ENCODE measurements at regions not wholly inside any gene's neighbourhood (a gene's known extent, or its start where the extent isn't known, plus 50 kb on each side); places are given as distances from the start of the nearest gene placed in this dataset.
"Not testable (repeated sequence)": the region's sequence is repeated elsewhere in the genome, so short reads cannot be mapped to it uniquely, and the experiment has no call there.

- Histone ChIP-seq H3K27me3 (no peaks in the 10 kb centered on the region), H3K4me3 (no peak overlapping the region), H3K36me3 (no peaks in the 10 kb centered on the region), H3K4me1 (ENCODE audit: low read depth) (no peaks in the 10 kb centered on the region), H3K9me3 (ENCODE audit: low read depth) (no peaks in the 10 kb centered on the region), H3K27ac (no peak overlapping the region)
- TF ChIP-seq CTCF (IDR thresholded peaks at IDR 0.05; ENCODE audit: low read depth, low read length), result no peak
- DNase-seq (ENCODE audit: low read depth in 1 of 2, low spot score in 1 of 2), result peak in 1 of 2 donors; percentile 1
Observed at GRCh38 chr7:12025246-12025645, 185.8 kb upstream of the TMEM106B start.

- DNase-seq (ENCODE audit: low read depth in 1 of 2, low spot score in 1 of 2), result peak in 1 of 2 donors; percentile 34
- H3K27me3 ChIP-seq, result no peaks in the 10 kb centered on the region
- no peaks in the 10 kb centered on the region for H3K9me3 ChIP-seq (ENCODE audit: low read depth)
- H3K36me3 ChIP-seq, result no peaks in the 10 kb centered on the region
- H3K4me1 ChIP-seq (ENCODE audit: low read depth), result no peaks in the 10 kb centered on the region
- TF ChIP-seq CTCF (IDR thresholded peaks at IDR 0.05; ENCODE audit: low read depth, low read length), result no peak
- H3K4me3 ChIP-seq, result no peak overlapping the region
- no peak overlapping the region for H3K27ac ChIP-seq
Observed at GRCh38 chr7:12028508-12028907, 182.6 kb upstream of the TMEM106B start.

- no peaks in the 10 kb centered on the region for H3K4me1 ChIP-seq (ENCODE audit: low read depth)
- no peak for TF ChIP-seq CTCF (IDR thresholded peaks at IDR 0.05; ENCODE audit: low read depth, low read length)
- no peak for DNase-seq (ENCODE audit: low read depth in 1 of 2, low spot score in 1 of 2)
- no peaks in the 10 kb centered on the region for H3K27me3 ChIP-seq
- H3K9me3 ChIP-seq (ENCODE audit: low read depth), result no peaks in the 10 kb centered on the region
- H3K4me3 ChIP-seq, result no peak overlapping the region
- no peak overlapping the region for H3K27ac ChIP-seq
- H3K36me3 ChIP-seq, result no peaks in the 10 kb centered on the region
Observed at GRCh38 chr7:12030116-12030515, 181.0 kb upstream of the TMEM106B start.

- no peaks in the 10 kb centered on the region for H3K4me1 ChIP-seq (ENCODE audit: low read depth)
- no peaks in the 10 kb centered on the region for H3K36me3 ChIP-seq
- no peak overlapping the region for H3K4me3 ChIP-seq
- H3K27me3 ChIP-seq, result no peaks in the 10 kb centered on the region
- peak in 1 of 2 donors; percentile 10 for DNase-seq (ENCODE audit: low read depth in 1 of 2, low spot score in 1 of 2)
- no peaks in the 10 kb centered on the region for H3K9me3 ChIP-seq (ENCODE audit: low read depth)
- no peak overlapping the region for H3K27ac ChIP-seq
- no peak for TF ChIP-seq CTCF (IDR thresholded peaks at IDR 0.05; ENCODE audit: low read depth, low read length)
Observed at GRCh38 chr7:12031186-12031585, 179.9 kb upstream of the TMEM106B start.

GRCh38 chr7:12031638-12032037 is 179.5 kb upstream of the TMEM106B start:
- H3K27me3 ChIP-seq, result no peaks in the 10 kb centered on the region
- TF ChIP-seq CTCF (IDR thresholded peaks at IDR 0.05; ENCODE audit: low read depth, low read length), result no peak
- peak in 1 of 2 donors; percentile 57 for DNase-seq (ENCODE audit: low read depth in 1 of 2, low spot score in 1 of 2)
- no peak overlapping the region for H3K4me3 ChIP-seq
- H3K27ac ChIP-seq, result no peak overlapping the region
- no peaks in the 10 kb centered on the region for H3K4me1 ChIP-seq (ENCODE audit: low read depth)
- H3K36me3 ChIP-seq, result no peaks in the 10 kb centered on the region
- H3K9me3 ChIP-seq (ENCODE audit: low read depth), result no peaks in the 10 kb centered on the region

GRCh38 chr7:12032146-12032545 is 178.9 kb upstream of the TMEM106B start:
- Histone ChIP-seq H3K27me3 (no peaks in the 10 kb centered on the region), H3K27ac (no peak overlapping the region), H3K4me3 (no peak overlapping the region), H3K4me1 (ENCODE audit: low read depth) (no peaks in the 10 kb centered on the region), H3K36me3 (no peaks in the 10 kb centered on the region), H3K9me3 (ENCODE audit: low read depth) (no peaks in the 10 kb centered on the region)
- DNase-seq (ENCODE audit: low read depth in 1 of 2, low spot score in 1 of 2), result no peak
- TF ChIP-seq CTCF (IDR thresholded peaks at IDR 0.05; ENCODE audit: low read depth, low read length), result no peak

- not testable (repeated sequence) for H3K36me3 ChIP-seq; H3K4me1 ChIP-seq (ENCODE audit: low read depth); H3K27ac ChIP-seq; H3K9me3 ChIP-seq (ENCODE audit: low read depth); H3K4me3 ChIP-seq; H3K27me3 ChIP-seq
- DNase-seq (ENCODE audit: low read depth in 1 of 2, low spot score in 1 of 2), result peak in 1 of 2 donors; percentile 1
Observed at GRCh38 chr7:12043457-12043856, 167.6 kb upstream of the TMEM106B start.
